Astrocyte (in vitro differentiated cells and primary cell): ENCODE measurements at regions not wholly inside any gene's neighbourhood (a gene's known extent, or its start where the extent isn't known, plus 50 kb on each side); places are given as distances from the start of the nearest gene placed in this dataset.

ENCODE experiments used
- DNase-seq: peaks from one replicate; pipeline ENCODE4 v3.0.0-alpha.2; 2010; ENCODE audit warnings: low read depth
- FAIRE-seq: peaks from 2 replicates; lab custom pipeline; 2011; peaks lifted over from hg19 to GRCh38; lab: Jason Lieb, UNC
- H2AFZ ChIP-seq: 2 replicates; pipeline ENCODE4 v1.6.0; 2012; ENCODE audit warnings: low read depth, low read length, inconsistent platforms
- H3K27ac ChIP-seq: 2 replicates; pipeline ENCODE4 v1.5.1; 2011; ENCODE audit warnings: low read depth, low read length, inconsistent platforms
- H3K27me3 ChIP-seq: 2 replicates; pipeline ENCODE4 v1.6.0; 2011; ENCODE audit warnings: low read length, inconsistent platforms; ENCODE audit not compliant: insufficient read depth
- H3K36me3 ChIP-seq: 2 replicates; pipeline ENCODE4 v1.5.1; 2011; ENCODE audit warnings: low read length, inconsistent platforms; ENCODE audit not compliant: insufficient read depth
- H3K4me1 ChIP-seq: 2 replicates; pipeline ENCODE4 v1.5.1; 2011; ENCODE audit warnings: low read length, inconsistent platforms; ENCODE audit not compliant: insufficient read depth
- H3K4me2 ChIP-seq: 2 replicates; pipeline ENCODE4 v1.6.0; 2012; ENCODE audit warnings: low read length, inconsistent platforms
- H3K4me3 ChIP-seq: 2 replicates; pipeline ENCODE4 v1.5.1; 2011; ENCODE audit warnings: low read depth, mild to moderate bottlenecking, low read length, inconsistent platforms; ENCODE audit not compliant: insufficient read depth
- H3K79me2 ChIP-seq: 2 replicates; pipeline ENCODE4 v1.6.0; 2012; ENCODE audit warnings: mild to moderate bottlenecking, low read length, inconsistent platforms; ENCODE audit not compliant: insufficient read depth
- H3K9ac ChIP-seq: 2 replicates; pipeline ENCODE4 v1.6.0; 2012; ENCODE audit warnings: mild to moderate bottlenecking, low read length, inconsistent platforms
- H3K9me3 ChIP-seq: 2 replicates; pipeline ENCODE4 v1.5.1; 2012; ENCODE audit warnings: low read depth, mild to moderate bottlenecking, low read length, inconsistent platforms; ENCODE audit not compliant: insufficient read depth
- H4K20me1 ChIP-seq: 2 replicates; pipeline ENCODE4 v1.6.0; 2012; ENCODE audit warnings: low read length, inconsistent platforms; ENCODE audit not compliant: insufficient read depth
- H3K27ac Mint-ChIP-seq: one replicate; pipeline ENCODE4 v1.8.0; 2021; ENCODE audit warnings: mild to moderate bottlenecking, mixed read lengths; ENCODE audit not compliant: unreplicated experiment
- H3K27me3 Mint-ChIP-seq: one replicate; pipeline ENCODE4 v1.8.0; 2021; ENCODE audit warnings: low read depth, mixed read lengths; ENCODE audit not compliant: unreplicated experiment
- H3K36me3 Mint-ChIP-seq: one replicate; pipeline ENCODE4 v1.8.0; 2021; ENCODE audit warnings: low read depth, mixed read lengths; ENCODE audit not compliant: unreplicated experiment
- H3K4me1 Mint-ChIP-seq: one replicate; pipeline ENCODE4 v1.8.0; 2021; ENCODE audit warnings: low read depth, mixed read lengths; ENCODE audit not compliant: unreplicated experiment
- H3K4me3 Mint-ChIP-seq: one replicate; pipeline ENCODE4 v1.8.0; 2021; ENCODE audit warnings: mild to moderate bottlenecking, moderate library complexity, mixed read lengths; ENCODE audit not compliant: unreplicated experiment
- H3K9me3 Mint-ChIP-seq: one replicate; pipeline ENCODE4 v1.8.0; 2021; ENCODE audit warnings: mild to moderate bottlenecking, mixed read lengths; ENCODE audit not compliant: unreplicated experiment
- CTCF ChIP-seq: IDR thresholded peaks from 2 replicates; pipeline ENCODE4 v1.5.1; 2011; ENCODE audit warnings: low read depth, mild to moderate bottlenecking, inconsistent platforms, low read length, moderate library complexity; ENCODE audit not compliant: insufficient read depth
- EZH2 ChIP-seq: IDR thresholded peaks from 2 replicates; pipeline ENCODE4 v1.6.1; 2012; ENCODE audit warnings: mild to moderate bottlenecking, low read length, inconsistent platforms; ENCODE audit not compliant: insufficient read depth

DNA sequence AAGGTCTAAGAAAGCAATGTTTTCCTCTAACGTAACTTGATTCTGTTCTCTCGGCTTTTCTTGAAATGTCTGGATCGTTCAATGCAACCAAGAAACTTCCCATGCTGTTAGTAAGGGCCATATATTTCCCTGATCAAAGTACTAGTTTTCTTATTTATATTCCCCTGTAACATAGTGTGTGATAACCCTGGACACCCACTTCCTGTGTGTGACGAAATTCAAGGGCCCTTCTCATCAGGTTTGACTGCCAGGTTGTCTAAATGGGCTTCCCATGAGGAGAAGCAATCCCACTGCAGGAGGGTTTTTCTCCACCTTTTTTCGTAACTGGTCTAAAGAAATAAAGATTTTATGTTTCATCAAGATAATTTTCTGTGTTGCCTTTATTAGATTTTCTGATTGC lies 102.6 kb upstream of the RPS6KA2 start:
- no peak for TF ChIP-seq CTCF
- no peak for TF ChIP-seq EZH2
- H3K36me3 ChIP-seq, result no peaks in the 10 kb centered on the region
- DNase-seq (no peak), FAIRE-seq (no peak)
- H3K4me1 ChIP-seq, result peaks cover 8% of the 10 kb centered on the region
- no peak overlapping the region for H3K27ac ChIP-seq
- Mint-ChIP-seq H3K36me3 (peaks cover 1% of the 10 kb centered on the region), H3K9me3 (no peaks in the 10 kb centered on the region), H3K27ac (no peak overlapping the region), H3K4me3 (no peak overlapping the region), H3K4me1 (peaks cover 18% of the 10 kb centered on the region), H3K27me3 (peaks cover 1% of the 10 kb centered on the region)
- H3K4me3 ChIP-seq, result no peak overlapping the region
- no peak overlapping the region for H3K9ac ChIP-seq
- H3K9me3 ChIP-seq, result no peaks in the 10 kb centered on the region
- H4K20me1 ChIP-seq, result no peaks in the 10 kb centered on the region
- H3K27me3 ChIP-seq, result no peaks in the 10 kb centered on the region
- no peaks in the 10 kb centered on the region for H3K79me2 ChIP-seq
- H2AFZ ChIP-seq, result no peak overlapping the region
- H3K4me2 ChIP-seq, result no peak overlapping the region

GRCh38 chr6:166728884-166729530 lies 102.0 kb upstream of the RPS6KA2 start:
- H2AFZ ChIP-seq, result no peak overlapping the region
- no peaks in the 10 kb centered on the region for H3K9me3 Mint-ChIP-seq
- peak overlapping the region; percentile 28 for H3K4me2 ChIP-seq
- H3K9ac ChIP-seq, result no peak overlapping the region
- H3K36me3 ChIP-seq, result no peaks in the 10 kb centered on the region
- H3K27me3 ChIP-seq, result no peaks in the 10 kb centered on the region
- no peaks in the 10 kb centered on the region for H3K79me2 ChIP-seq
- H3K4me3 Mint-ChIP-seq, result no peak overlapping the region
- no peak overlapping the region for H3K4me3 ChIP-seq
- H3K36me3 Mint-ChIP-seq, result peaks cover 1% of the 10 kb centered on the region
- H3K4me1 Mint-ChIP-seq, result peaks cover 18% of the 10 kb centered on the region
- H3K27ac ChIP-seq, result no peak overlapping the region
- FAIRE-seq, result no peak
- H3K9me3 ChIP-seq, result no peaks in the 10 kb centered on the region
- no peak for DNase-seq
- H3K27me3 Mint-ChIP-seq, result peaks cover 1% of the 10 kb centered on the region
- peaks cover 8% of the 10 kb centered on the region for H3K4me1 ChIP-seq
- TF ChIP-seq EZH2 (no peak), CTCF (no peak)
- H3K27ac Mint-ChIP-seq, result no peak overlapping the region
- no peaks in the 10 kb centered on the region for H4K20me1 ChIP-seq

- no peaks in the 10 kb centered on the region for H3K9me3 Mint-ChIP-seq
- H3K27ac ChIP-seq, result no peak overlapping the region
- H3K79me2 ChIP-seq, result no peaks in the 10 kb centered on the region
- H3K4me1 ChIP-seq, result peaks cover 8% of the 10 kb centered on the region
- no peaks in the 10 kb centered on the region for H3K27me3 Mint-ChIP-seq
- TF ChIP-seq EZH2 (no peak), CTCF (no peak)
- H3K27me3 ChIP-seq, result no peaks in the 10 kb centered on the region
- no peak overlapping the region for H3K4me3 ChIP-seq
- peaks cover 18% of the 10 kb centered on the region for H3K4me1 Mint-ChIP-seq
- no peak overlapping the region for H3K27ac Mint-ChIP-seq
- no peak overlapping the region for H3K4me3 Mint-ChIP-seq
- H3K9ac ChIP-seq, result no peak overlapping the region
- no peak overlapping the region for H3K4me2 ChIP-seq
- no peak overlapping the region for H2AFZ ChIP-seq
- H3K36me3 Mint-ChIP-seq, result peaks cover 1% of the 10 kb centered on the region
- H3K36me3 ChIP-seq, result no peaks in the 10 kb centered on the region
- H3K9me3 ChIP-seq, result no peaks in the 10 kb centered on the region
- DNase-seq (no peak), FAIRE-seq (no peak)
- no peaks in the 10 kb centered on the region for H4K20me1 ChIP-seq
These were observed 99.2 kb upstream of the RPS6KA2 start for GRCh38 chr6:166726201-166726600.
